GM21786 (cell line): ENCODE measurements at regions not wholly inside any gene's neighbourhood (a gene's known extent, or its start where the extent isn't known, plus 50 kb on each side); places are given as distances from the start of the nearest gene placed in this dataset.

Experiments
- ATAC-seq: cut with Tn5 transposase; IDR thresholded peaks from one replicate; pipeline ENCODE4 v1.9.1; 2021; ENCODE audit not compliant: unreplicated experiment

DNA sequence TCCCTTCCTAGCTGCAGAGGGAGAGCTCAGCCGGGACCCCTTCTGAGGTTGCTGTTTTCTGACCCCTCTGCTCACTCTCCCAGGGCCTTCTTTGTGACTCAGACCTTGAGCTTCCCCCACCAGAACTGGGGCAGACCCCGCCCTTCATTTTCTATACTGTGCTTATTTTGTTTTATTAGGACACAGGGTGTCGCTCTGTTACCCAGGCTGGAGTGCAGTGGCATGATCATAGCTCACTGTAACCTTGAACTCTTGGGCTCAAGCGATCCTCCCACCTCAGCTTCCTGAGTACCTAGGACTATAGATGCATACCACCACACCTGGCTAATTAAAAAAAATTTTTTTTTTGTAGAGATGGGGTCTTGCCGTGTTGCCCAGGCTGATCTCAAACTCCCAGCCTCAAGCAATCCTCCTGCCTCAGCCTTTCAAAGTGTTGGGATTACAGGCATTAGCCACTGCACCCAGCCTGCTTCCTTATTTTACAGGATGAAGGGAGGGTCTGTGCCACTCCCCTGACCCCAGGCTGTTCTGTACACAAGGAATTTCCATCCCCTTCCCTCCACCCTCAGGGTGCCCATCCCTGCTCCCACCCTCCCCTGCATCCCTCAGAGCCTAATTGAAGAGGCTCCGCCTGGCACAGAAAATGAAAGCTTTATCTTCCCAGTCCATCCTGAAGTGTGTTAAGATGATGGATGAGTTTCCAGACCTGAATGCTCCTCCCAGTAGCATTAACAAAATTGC is 195.2 kb upstream of the POU3F1 start:
- no peak for ATAC-seq

DNA sequence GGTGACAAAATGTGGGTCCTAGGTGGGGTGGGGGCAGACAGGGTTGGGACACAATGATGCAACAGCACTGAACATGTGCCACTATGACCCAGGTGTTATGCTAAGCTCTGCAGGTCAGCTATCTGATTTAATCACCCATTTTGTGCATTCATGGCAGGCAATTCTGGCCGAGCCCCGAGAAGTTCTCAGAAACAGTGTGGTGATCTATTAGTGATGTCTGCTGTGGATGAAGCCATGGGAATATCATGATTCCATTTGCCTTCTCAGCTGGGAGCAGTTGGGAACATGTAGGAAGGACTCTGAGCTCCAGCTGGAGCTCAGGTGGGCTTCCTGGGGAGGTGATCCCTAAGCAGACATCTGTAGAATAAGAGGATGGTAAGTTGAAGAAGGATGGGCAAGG is 194.0 kb upstream of the POU3F1 start:
- ATAC-seq, result no peak

DNA sequence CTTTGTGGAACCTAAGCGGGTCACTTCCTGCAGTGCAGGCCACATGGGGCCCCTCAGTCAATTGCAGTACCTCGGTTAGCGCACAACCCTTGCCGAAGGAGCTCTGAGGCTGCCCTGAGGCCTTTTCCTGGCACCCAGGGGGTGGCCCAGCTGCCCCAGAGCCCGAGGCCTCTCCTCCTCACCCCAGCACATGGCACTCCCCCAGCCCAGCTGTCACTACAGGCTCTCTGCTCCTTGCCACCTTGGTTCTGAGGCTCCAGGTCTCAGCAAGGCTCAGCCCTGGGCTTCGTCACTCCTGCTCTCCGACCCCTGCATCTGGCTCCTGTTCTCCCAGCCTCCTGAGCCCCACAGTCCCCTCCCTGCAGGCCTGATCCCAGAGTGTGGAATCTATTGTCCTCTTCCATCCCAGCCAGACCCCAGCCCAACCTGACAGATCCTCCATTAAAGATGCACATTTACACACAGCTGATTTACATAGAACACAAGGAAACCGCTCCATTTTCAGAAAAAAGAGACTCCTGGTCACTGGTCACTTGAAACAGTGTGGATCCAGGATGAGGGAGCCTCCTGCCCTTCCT is 192.8 kb upstream of the POU3F1 start:
- no peak for ATAC-seq

DNA sequence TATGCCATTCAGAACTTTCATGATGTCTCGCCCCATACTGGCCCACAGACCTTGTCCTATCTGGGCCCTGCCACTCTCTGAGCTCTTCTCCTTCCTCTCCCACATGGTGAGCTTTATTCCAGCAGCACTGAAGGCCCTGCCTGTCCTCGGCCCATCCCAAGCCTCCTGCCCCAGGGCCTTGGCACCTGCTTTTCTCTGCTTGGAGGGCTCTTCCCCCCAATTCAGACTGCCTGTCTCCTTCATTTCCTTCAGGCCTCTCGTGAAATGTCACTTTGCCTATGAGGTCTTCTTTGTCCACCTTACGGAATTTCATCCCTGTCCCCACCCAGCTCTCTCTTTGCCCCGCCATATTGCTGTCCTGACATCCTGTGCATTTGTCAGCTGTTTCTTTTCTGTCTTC is 191.7 kb upstream of the POU3F1 start:
- ATAC-seq, result no peak

DNA sequence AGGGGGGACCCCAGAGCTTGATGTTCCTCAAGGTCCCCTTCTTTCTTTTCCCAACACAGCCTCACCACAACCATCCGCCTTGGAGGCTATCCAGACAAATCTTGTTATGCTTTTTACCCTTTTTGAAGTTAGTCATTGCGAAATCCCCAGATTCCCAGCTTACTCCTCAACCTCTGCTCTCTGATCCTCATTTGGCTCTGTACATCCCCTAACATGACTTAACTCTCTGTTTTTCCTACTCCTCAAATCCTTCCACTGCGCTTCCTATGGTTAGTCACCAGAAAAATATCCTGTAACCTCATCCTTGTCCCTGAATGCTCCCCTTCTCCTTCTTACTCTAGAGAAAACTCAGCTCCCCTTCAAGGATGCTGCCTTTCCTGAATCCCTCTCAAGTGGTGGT is 189.1 kb upstream of the POU3F1 start:
- no peak for ATAC-seq

DNA sequence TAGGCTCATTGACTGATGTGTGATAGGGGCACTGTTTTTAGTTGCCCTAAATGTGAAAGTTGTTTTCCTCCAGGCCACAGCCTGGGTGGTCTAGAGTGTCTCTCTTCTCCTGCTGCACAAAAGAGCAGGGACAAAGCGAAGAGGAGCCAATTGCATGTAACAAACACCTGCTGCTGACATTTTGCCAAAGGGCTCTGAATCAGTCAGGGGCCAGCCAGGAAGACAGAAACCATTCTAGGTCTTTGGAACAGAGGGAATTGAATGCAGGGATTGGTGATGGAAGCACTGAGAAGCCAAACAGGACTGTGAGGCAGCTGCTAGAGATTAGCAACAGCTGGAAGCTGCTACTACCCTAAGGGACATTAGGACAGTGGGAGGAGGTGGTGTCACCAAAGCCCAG is 185.3 kb upstream of the POU3F1 start:
- ATAC-seq, result no peak

DNA sequence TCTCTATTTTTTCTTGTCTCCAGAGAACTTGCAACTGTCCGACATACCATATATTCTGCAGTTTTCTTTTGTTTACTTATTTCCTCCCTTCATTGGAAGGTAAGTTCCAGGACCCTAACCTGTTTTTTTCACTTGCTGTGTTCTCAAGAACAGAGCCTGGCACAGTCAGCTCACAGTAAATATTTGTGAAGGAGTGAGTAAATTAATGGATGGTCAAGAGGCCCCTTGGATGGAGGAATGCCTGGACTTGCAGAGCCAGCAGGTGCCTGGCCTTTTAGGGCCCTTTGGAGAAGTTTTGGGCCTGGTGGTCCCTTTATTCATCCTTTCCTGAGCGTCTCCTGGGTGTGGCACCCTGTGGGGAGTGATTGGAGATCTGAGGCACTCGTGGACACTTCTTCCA is 182.1 kb upstream of the POU3F1 start:
- no peak for ATAC-seq

DNA sequence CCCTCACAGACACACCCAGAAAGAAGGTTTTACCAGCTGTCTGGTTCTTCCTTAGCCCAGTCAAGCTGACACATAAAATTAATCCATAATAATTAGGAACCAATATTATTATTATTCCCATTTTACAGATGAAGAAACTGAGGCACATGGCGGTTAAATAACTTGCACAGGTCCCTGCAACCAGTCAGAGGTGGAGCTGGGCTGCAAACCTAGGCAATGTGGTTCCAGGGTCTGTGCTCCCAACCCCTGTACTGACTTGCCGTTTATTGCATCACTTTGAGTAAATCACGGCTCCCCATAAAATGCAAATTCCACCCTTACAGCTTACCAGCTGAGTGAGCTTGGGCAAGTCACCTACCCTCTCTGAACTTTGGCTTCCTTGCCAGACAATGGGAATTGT is 179.2 kb upstream of the POU3F1 start:
- no peak for ATAC-seq

DNA sequence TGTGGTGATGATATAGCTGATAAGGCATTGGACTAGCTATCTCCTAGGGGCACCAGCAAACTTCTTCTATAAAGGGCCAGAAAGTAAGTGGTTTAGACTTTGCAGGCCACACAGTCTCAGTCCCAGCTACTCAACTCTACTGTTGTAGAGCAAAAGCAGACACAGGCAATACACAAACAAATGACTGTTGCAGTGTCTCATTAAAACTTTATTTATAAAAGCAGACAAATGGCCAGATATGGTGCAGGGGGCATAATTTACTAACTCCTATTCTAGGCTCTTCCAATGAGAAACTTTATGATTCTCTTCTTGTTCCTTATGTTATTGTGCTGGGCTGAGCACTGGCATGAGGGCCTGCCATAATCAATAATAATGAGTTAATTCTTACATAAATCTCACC is 176.8 kb upstream of the POU3F1 start:
- no peak for ATAC-seq

DNA sequence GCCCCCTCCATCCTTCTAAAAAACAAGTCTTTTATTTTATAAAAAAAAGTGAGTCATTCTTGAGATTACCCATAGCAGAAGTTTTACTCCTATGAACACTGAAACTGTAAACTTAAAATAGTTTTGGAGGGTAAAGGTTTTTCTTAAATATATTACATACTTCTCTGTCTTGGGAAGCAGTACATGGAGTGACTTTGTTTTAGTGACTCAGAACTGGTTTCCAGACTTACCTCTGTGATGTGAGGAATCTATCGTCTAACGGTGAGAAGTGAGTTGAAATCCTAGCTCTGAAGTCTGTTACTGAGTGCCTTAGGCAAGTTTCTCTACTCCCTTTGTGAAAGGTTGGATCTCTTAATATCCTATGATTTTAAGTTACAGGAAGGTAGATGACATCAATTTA is 176.3 kb upstream of the POU3F1 start:
- no peak for ATAC-seq

DNA sequence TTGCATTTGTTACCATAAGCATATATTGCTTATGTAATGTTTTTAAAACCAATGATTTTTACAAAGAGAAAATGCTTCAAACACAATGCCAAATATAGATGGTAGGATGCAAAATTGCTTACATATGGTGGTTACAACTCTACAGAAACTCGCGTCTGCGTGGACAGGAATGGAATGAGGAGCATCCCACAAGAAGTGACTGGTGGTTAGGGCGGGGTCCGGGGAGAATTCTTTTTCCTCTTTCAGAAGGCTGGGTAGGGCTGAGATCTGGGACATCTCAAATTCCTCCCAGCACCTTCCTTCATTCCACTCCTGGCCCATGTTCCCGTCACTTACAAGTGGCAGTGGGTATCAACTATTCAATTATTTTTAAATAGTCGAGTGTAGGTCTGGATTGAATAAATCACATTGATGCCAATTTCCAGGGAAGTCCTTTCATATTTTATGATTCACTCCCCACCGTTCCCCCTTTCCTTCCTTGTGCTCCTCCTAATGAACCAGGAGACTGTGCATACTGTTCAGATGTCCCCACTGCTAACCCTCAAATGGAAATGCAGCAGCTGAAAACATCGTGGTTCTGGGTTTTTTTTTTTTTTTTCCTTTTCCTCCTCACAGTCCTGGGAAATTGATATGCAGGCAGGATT is 174.5 kb upstream of the POU3F1 start:
- ATAC-seq, result no peak

DNA sequence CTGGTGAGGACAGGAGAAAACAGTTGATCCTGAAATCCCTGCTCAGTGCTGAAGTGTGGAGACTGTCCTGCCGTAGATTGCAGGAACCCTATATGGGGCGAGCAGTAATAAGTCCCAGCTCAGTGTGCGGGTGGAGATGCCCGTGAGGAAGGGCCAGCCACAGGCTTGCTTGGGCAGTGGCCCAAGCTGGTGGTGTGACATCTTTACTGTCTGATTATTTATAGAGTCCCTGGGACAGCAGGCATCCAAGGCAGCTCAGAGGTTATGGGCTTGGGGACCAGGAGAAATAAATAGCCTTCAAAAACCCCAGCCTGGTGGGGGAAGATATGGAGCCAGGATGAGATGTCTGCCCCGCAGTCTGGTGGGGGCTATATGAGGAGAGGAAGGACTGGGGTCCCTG is 170.7 kb upstream of the POU3F1 start:
- no peak for ATAC-seq

DNA sequence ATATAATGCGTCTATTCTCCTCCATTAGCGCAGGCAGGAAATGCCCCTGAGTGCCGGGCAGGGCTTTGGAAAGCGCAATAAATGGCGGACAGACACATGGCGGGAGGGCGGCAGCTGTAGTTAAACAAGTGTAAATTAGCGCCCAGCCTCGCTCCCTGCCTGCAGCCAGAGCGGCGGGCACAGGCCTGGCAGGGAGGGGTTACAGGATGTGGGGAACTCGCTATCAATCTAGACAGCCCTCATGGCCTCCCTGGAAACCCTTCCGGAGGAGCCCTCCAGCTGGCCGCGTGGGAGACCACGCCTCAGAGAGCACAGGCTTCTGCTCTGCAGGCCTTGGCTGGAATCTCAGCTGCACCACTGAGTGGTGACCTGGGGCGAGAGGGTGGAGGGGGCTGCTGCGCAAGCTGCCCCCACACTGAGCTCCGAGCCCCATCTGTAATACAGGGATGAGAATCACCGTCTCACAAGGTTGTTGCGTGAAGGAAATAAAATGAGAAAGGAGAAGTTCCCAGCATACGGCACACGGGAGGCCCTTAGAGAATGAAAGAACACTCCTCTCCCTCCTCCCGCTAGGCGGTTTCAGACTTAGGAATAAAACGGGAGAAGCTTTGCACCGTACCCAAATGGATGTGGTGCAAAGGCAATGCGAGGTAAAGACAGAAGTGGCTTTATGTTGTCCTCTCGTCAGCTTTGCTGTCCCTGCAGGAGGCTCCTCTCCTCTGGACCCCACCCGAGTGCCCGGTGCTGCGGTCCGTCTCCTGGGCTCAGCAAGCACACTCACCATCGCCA is 167.2 kb upstream of the POU3F1 start:
- ATAC-seq, result no peak

DNA sequence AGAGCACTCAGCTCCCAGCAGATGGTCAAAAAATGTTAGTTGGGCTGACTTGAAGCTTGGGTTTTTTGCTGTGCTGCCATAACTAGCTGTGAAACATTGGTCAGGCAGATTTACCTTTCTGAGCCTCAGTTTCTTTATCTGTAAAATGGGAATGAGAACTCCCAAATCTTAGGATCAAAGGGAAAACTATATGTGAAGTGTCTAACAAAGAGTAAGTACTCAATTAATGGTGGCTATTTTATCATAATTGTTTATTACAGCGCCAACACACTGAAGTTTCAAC is 164.2 kb upstream of the POU3F1 start:
- no peak for ATAC-seq

DNA sequence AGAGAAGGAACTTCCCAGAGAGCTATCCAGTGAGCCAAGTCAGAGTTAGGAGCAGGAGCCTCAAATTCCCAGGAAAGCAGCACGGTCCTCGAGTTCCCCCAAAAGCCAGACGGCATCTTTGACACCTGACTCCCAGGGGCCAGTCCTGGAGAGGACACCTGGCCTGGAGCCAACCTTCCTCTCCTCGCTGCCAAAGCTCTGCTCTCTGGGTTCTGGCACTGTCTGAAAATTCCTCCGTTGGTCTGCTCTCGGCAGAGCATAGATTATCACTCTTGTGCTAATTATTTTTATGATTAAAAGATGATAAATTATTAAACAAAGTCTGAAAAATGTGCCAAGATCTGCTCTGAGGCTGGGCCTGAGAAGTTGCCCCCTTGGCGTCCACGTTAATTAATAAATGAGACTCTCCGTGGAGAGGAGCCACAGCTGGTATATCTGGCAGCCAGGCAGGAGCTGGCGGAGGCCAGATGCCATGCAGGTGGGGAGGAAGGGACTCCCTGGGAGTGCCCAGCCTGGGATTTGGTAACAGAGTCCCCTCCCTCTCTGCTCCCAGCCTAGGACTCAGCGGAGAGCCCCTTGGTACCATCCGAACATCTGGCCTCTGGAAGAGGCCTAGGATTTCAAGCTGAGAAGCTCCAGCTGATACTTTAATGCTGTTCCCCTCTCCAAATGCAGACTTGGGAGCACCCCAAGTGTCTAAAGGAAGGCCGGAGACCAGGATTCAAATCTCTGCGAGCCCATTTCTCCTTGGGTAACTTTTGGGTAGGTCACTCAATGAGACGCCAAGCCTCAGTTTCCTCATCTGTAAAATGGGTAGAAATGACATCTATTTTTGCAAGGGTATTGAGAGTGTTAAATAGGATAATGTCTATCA is 163.7 kb upstream of the POU3F1 start:
- no peak for ATAC-seq

DNA sequence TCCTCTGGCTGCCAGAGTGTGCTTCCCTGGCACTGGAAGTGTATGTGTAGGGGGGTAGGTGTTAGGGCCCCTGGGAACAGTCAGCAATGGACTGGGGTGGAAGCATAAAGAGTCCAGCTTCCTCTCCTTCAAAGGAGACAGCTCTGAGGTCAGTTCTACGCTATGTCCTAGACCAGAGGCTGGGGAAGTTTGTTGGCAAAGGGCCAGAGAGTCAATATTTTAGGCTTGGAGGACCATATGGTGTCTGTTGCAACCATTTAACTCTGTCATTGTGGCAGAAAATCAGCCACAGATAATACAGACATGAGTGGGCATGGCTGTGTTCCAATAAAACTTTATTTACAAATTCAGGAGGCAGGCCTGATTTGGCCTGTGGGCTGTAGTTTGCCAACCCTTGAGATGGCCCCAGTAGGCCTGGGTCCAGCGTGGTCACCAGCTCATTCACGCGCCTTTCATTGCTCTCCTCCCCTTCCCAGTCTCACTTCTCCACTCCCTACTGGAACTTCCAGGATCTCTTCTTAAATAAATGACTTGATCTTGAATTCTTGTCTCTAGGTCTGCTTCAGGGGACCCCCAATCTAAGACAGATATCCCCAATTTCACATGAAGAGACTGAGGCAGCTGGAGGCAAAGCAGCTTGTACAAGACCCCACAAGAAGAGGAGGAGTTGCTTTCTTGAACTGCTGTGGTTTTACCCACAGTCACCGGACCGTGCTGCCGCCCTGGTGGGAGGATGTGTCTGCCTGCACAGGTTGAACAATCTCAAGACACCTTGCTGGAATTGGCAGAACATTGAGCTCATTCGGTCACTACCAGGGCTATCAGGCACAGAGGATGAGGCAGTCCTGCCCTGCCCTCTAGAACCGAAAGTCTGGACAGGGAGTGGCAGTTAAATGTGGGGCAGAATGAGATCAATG is 162.4 kb upstream of the POU3F1 start:
- ATAC-seq, result no peak

DNA sequence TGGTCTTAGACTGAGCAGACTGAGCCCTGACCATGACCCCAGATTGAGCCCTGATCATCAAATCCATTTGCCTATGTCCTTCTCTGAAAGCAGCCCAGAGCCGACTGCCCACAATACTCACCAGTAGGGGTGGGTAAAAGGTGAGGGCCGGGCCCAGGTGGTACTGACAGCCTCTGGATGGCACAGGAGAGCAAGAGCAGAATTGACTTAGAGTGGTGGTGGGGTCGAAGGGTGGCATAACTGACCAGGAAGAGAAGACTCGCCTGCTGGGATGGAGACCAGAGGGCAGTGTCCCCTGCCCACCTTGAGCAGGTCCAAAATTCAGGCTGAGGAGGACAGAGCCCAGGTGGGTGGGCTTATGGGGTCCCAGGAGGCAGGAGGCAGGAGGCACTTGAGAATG is 161.3 kb upstream of the POU3F1 start:
- ATAC-seq, result no peak

DNA sequence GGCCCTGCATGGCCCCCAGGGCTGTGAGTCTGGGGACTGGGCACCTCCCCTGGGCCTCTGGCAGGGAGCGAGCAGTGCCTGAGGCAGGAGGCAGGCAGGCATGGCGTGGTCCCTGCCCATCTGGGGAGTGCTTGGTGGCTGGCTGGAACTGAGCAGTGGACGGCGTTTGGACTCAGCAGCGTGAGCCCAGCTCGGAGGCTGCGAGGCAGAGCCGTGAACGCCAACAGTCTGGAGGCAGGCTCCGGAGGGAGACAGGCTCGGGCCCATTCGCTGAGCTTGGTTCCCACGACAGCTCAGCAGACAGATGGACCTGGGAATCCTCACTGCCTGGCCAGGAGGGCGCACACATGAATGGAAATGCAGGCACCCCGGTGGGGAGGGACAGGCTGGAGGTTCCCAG is 160.7 kb upstream of the POU3F1 start:
- ATAC-seq, result no peak

DNA sequence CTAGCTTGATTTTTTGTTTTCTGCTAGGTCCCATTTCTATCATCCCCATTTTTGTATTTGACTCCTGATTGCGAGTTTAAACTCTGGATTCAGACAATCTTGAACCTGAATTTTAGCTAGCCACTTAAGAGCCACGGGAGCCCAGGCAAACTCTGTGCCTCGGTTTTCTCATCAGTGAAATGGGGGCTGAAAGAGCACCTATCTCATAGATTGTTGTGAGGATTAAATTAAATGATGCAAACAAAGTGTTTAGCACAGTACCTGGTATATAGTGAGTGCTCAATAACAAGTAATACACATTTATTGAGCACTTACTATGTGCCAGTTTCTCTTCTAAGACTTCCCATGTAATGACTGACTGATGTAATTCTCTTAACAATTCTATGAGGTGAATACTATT is 158.1 kb upstream of the POU3F1 start:
- ATAC-seq, result no peak

DNA sequence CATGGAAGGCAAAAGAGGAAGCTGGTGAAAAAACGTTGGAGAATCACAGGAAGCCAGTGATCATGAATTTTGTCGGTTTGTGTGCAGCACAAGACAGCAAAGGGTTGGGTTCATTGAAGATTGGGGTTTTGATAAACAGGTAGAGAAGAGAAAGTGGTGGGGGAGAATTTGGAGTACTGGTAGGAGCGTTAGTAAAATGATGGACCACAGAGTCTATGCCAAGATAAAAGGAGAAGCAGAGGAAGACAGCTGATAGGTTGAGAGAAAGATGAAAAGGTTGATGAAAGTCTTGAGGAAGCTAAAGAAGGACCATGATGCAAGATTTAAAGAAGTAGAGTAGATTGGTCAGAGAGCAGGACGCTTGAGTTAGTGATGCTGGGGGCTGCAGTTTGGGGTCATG is 156.8 kb upstream of the POU3F1 start:
- no peak for ATAC-seq
